Keratinocyte (primary cell): ENCODE measurements at regions not wholly inside any gene's neighbourhood (a gene's known extent, or its start where the extent isn't known, plus 50 kb on each side); places are given as distances from the start of the nearest gene placed in this dataset.

Experiments
- DNase-seq: peaks from one replicate; pipeline ENCODE4 v3.0.0-alpha.2; 2011; ENCODE audit warnings: low read depth, missing footprints, low spot score
- FAIRE-seq: peaks from 2 replicates; lab custom pipeline; 2011; peaks lifted over from hg19 to GRCh38; lab: Jason Lieb, UNC
- H2AFZ ChIP-seq: 2 replicates; pipeline ENCODE4 v1.6.0; 2012; ENCODE audit warnings: low read length, control low read depth, inconsistent platforms; ENCODE audit not compliant: control insufficient read depth
- H3K27ac ChIP-seq: 2 replicates; pipeline ENCODE4 v1.5.1; 2011; ENCODE audit warnings: low read length; ENCODE audit not compliant: control insufficient read depth, insufficient read depth
- H3K27me3 ChIP-seq: 3 replicates; pipeline ENCODE4 v1.6.0; 2011; ENCODE audit warnings: low read length; ENCODE audit not compliant: control insufficient read depth, insufficient read depth; ENCODE audit errors: extremely low read depth
- H3K36me3 ChIP-seq, 2 experiments: 2 replicates in 1 of 2; 3 replicates in 1 of 2; pipeline ENCODE4 v1.5.1; 2011; ENCODE audit warnings: low read length in 2 of 2, mild to moderate bottlenecking in 1 of 2; ENCODE audit not compliant: control insufficient read depth in 2 of 2, insufficient read depth in 2 of 2; ENCODE audit errors: extremely low read depth in 1 of 2
- H3K4me1 ChIP-seq: 3 replicates; pipeline ENCODE4 v1.5.1; 2011; ENCODE audit warnings: low read length; ENCODE audit not compliant: control insufficient read depth, insufficient read depth; ENCODE audit errors: extremely low read depth
- H3K4me2 ChIP-seq: 3 replicates; pipeline ENCODE4 v1.6.0; 2011; ENCODE audit warnings: low read depth, low read length; ENCODE audit not compliant: control insufficient read depth, insufficient read depth; ENCODE audit errors: extremely low read depth
- H3K4me3 ChIP-seq, 3 experiments: fragments of 200-600 bp in 1 of 3; sonication (generic) in 1 of 3; 2 replicates in 2 of 3; 3 replicates in 1 of 3; pipeline ENCODE4 v1.5.1; 2011 to 2016; ENCODE audit warnings: low read length in 3 of 3, mild to moderate bottlenecking in 3 of 3, control low read depth in 2 of 3, inconsistent platforms in 1 of 3, low read depth in 1 of 3, mixed read lengths in 1 of 3, mixed run types in 1 of 3, moderate library complexity in 1 of 3; ENCODE audit not compliant: control insufficient read depth in 2 of 3, insufficient read depth in 2 of 3; ENCODE audit errors: extremely low read depth in 1 of 3
- H3K79me2 ChIP-seq: 2 replicates; pipeline ENCODE4 v1.6.0; 2012; ENCODE audit warnings: low read length; ENCODE audit not compliant: control insufficient read depth, insufficient read depth
- H3K9ac ChIP-seq: 3 replicates; pipeline ENCODE4 v1.6.0; 2011; ENCODE audit warnings: low read length; ENCODE audit not compliant: control insufficient read depth, insufficient read depth; ENCODE audit errors: extremely low read depth
- H3K9me1 ChIP-seq: 3 replicates; pipeline ENCODE4 v1.6.0; 2011; ENCODE audit warnings: low read length; ENCODE audit not compliant: control insufficient read depth, insufficient read depth; ENCODE audit errors: extremely low read depth
- H3K9me3 ChIP-seq: 2 replicates; pipeline ENCODE4 v1.5.1; 2012; ENCODE audit warnings: low read depth, low read length; ENCODE audit not compliant: control insufficient read depth
- H4K20me1 ChIP-seq: 3 replicates; pipeline ENCODE4 v1.6.0; 2011; ENCODE audit warnings: low read length; ENCODE audit not compliant: control insufficient read depth, insufficient read depth; ENCODE audit errors: extremely low read depth
- EZH2 ChIP-seq: IDR thresholded peaks from one replicate; pipeline ENCODE4 v1.6.1; 2012; ENCODE audit warnings: inconsistent platforms, mild to moderate bottlenecking, low read length, moderate library complexity
- dilution Hi-C: fragments of 300-500 bp; cut with MboI; formaldehyde crosslinking; loops from one replicate; pipeline ENCODE4 v1.7.0; 2020; ENCODE audit warnings: low sequenced_read_pairs; ENCODE audit not compliant: extremely low pct_ligation_motif_present
- TF ChIP-seq, protein P1 (sequence below), 3 experiments: IDR thresholded peaks in 1 of 3; conservative IDR thresholded peaks in 1 of 3; optimal IDR thresholded peaks in 1 of 3; 2 replicates in 2 of 3; 3 replicates in 1 of 3; pipeline versions ENCODE3 to v1.5.1; 2011; ENCODE audit warnings: low read length in 3 of 3, mild to moderate bottlenecking in 3 of 3, moderate library complexity in 2 of 3, control low read depth in 1 of 3, inconsistent platforms in 1 of 3; ENCODE audit not compliant: insufficient read depth in 2 of 3; ENCODE audit errors: extremely low read depth in 1 of 3

DNA sequence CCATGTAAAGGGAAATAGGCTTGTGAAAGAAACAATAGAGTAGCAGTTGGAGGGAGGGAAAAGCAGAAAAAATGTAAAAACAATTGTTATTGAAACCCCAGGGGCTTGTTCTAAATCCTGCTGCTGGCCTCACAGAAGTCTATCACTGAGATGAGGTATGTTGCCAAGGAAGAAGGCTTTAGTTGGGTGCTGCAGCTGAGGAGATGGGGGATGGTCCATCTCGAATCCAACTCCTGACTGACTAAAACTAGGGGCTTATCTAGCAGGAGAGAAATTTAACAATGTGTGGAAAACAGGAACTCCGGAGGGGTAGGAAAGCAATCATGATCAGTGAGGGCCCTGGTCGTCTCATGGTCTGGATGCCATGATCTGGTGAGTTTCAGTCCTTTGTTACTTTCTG is 225.0 kb upstream of the EXOC2 start:
- FAIRE-seq, result no peak
- dilution Hi-C loops, result no loop called here
- Histone ChIP-seq H3K4me3 (no peak overlapping the region), H3K27me3 (no peaks in the 10 kb centered on the region), H3K9me3 (peaks cover 7% of the 10 kb centered on the region), H3K4me2 (no peak overlapping the region), H3K36me3 (no peaks in the 10 kb centered on the region), H3K27ac (no peak overlapping the region), H4K20me1 (no peaks in the 10 kb centered on the region), H3K79me2 (no peaks in the 10 kb centered on the region), H3K4me1 (no peaks in the 10 kb centered on the region), H3K9me1 (no peaks in the 10 kb centered on the region), H3K9ac (no peak overlapping the region), H2AFZ (no peak overlapping the region)
- TF ChIP-seq EZH2, result no peak
- TF ChIP-seq, protein P1, sequence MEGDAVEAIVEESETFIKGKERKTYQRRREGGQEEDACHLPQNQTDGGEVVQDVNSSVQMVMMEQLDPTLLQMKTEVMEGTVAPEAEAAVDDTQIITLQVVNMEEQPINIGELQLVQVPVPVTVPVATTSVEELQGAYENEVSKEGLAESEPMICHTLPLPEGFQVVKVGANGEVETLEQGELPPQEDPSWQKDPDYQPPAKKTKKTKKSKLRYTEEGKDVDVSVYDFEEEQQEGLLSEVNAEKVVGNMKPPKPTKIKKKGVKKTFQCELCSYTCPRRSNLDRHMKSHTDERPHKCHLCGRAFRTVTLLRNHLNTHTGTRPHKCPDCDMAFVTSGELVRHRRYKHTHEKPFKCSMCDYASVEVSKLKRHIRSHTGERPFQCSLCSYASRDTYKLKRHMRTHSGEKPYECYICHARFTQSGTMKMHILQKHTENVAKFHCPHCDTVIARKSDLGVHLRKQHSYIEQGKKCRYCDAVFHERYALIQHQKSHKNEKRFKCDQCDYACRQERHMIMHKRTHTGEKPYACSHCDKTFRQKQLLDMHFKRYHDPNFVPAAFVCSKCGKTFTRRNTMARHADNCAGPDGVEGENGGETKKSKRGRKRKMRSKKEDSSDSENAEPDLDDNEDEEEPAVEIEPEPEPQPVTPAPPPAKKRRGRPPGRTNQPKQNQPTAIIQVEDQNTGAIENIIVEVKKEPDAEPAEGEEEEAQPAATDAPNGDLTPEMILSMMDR (optimal IDR thresholded peaks at IDR 0.05 in 1 of 3, IDR thresholded peaks at IDR 0.05 in 1 of 3, conservative IDR thresholded peaks at IDR 0.05 in 1 of 3; ENCODE audit: extremely low read depth in 1 of 3, insufficient read depth in 2 of 3, low read length in 3 of 3), result no peak
- DNase-seq, result no peak

DNA sequence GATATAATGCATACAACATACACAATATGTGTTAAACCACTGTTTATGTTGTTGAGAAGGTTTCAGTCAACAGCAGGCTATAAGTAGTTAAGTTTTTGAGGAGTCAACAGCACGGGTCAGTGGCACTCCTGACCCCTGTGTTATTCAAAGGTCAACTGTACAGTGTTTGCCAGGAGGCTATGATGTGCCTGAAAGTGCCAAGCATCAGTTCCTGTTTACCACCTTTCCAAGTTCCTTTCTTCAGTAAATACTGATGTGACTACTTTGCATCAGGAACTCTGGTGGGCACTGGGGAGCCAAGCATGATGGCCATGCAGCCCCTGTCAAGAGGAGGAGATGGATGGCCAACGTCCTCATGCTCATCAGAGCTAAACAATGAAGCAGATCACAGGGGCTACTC is 224.4 kb upstream of the EXOC2 start:
- H3K9me1 ChIP-seq, result no peaks in the 10 kb centered on the region
- dilution Hi-C loops, result no loop called here
- H3K27me3 ChIP-seq, result no peaks in the 10 kb centered on the region
- no peak overlapping the region for H3K9ac ChIP-seq
- no peaks in the 10 kb centered on the region for H3K79me2 ChIP-seq
- TF ChIP-seq, protein P1 (optimal IDR thresholded peaks at IDR 0.05 in 1 of 3, IDR thresholded peaks at IDR 0.05 in 1 of 3, conservative IDR thresholded peaks at IDR 0.05 in 1 of 3; ENCODE audit: extremely low read depth in 1 of 3, insufficient read depth in 2 of 3, low read length in 3 of 3), result no peak
- no peak for TF ChIP-seq EZH2
- H3K4me3 ChIP-seq, result no peak overlapping the region
- H3K4me1 ChIP-seq, result no peaks in the 10 kb centered on the region
- H3K4me2 ChIP-seq, result no peak overlapping the region
- H3K36me3 ChIP-seq, result no peaks in the 10 kb centered on the region
- no peaks in the 10 kb centered on the region for H4K20me1 ChIP-seq
- H3K9me3 ChIP-seq, result peaks cover 7% of the 10 kb centered on the region
- FAIRE-seq, result no peak
- H3K27ac ChIP-seq, result no peak overlapping the region
- H2AFZ ChIP-seq, result no peak overlapping the region
- DNase-seq, result no peak
